DND-41 (cell line): ENCODE measurements at regions not wholly inside any gene's neighbourhood (a gene's known extent, or its start where the extent isn't known, plus 50 kb on each side); places are given as distances from the start of the nearest gene placed in this dataset.

Experiments
- ATAC-seq: fragments of 200-7000 bp; cut with Tn5 transposase; 3 replicates; pipeline ENCODE4 v1.9.1; 2021; ENCODE audit warnings: low read depth; ENCODE audit not compliant: insufficient read depth
- DNase-seq: peaks from one replicate; pipeline ENCODE4 v3.0.0-alpha.2; 2020
- H2AFZ ChIP-seq: 2 replicates; pipeline ENCODE4 v1.6.0; 2012; ENCODE audit warnings: low read depth, low read length
- H3K27ac ChIP-seq: 2 replicates; pipeline ENCODE4 v1.5.1; 2012; ENCODE audit warnings: low read length, inconsistent platforms
- H3K27me3 ChIP-seq: fragments of 200-600 bp; sonication (generic); 2 replicates; pipeline ENCODE4 v1.6.0; 2012; ENCODE audit warnings: low read length, mild to moderate bottlenecking, inconsistent platforms; ENCODE audit not compliant: insufficient read depth, poor library complexity
- H3K36me3 ChIP-seq: 2 replicates; pipeline ENCODE4 v1.5.1; 2012; ENCODE audit warnings: low read length, inconsistent platforms; ENCODE audit not compliant: insufficient read depth
- H3K4me1 ChIP-seq: 2 replicates; pipeline ENCODE4 v1.5.1; 2012; ENCODE audit warnings: mild to moderate bottlenecking, low read length; ENCODE audit not compliant: insufficient read depth
- H3K4me2 ChIP-seq: 2 replicates; pipeline ENCODE4 v1.6.0; 2012; ENCODE audit warnings: mild to moderate bottlenecking, moderate library complexity, low read length, inconsistent platforms; ENCODE audit not compliant: insufficient read depth
- H3K4me3 ChIP-seq, 2 experiments: fragments of 200-600 bp in 1 of 2; shearing (Covaris generic) in 1 of 2; 2 replicates each; pipeline ENCODE4 v1.5.1; 2012 to 2016; ENCODE audit warnings: inconsistent platforms in 2 of 2, low read length in 2 of 2, mild to moderate bottlenecking in 2 of 2, low read depth in 1 of 2, moderate library complexity in 1 of 2
- H3K79me2 ChIP-seq: 2 replicates; pipeline ENCODE4 v1.6.0; 2012; ENCODE audit warnings: low read length, inconsistent platforms; ENCODE audit not compliant: insufficient read depth
- H3K9ac ChIP-seq: 2 replicates; pipeline ENCODE4 v1.6.0; 2012; ENCODE audit warnings: low read depth, mild to moderate bottlenecking, inconsistent platforms, low read length, moderate library complexity
- H3K9me3 ChIP-seq: 2 replicates; pipeline ENCODE4 v1.5.1; 2012; ENCODE audit warnings: low read length, moderate library complexity, mild to moderate bottlenecking, inconsistent platforms; ENCODE audit not compliant: insufficient read depth, severe bottlenecking
- H4K20me1 ChIP-seq: 2 replicates; pipeline ENCODE4 v1.6.0; 2012; ENCODE audit warnings: low read length; ENCODE audit not compliant: insufficient read depth
- EZH2 ChIP-seq: IDR thresholded peaks from 3 replicates; pipeline ENCODE4 v1.6.1; 2012; ENCODE audit warnings: borderline replicate concordance, low read depth, mild to moderate bottlenecking, moderate library complexity, low read length, inconsistent platforms; ENCODE audit not compliant: severe bottlenecking
- TF ChIP-seq, protein P1 (sequence below): IDR thresholded peaks from 2 replicates; pipeline ENCODE4 v1.5.1; 2012; ENCODE audit warnings: borderline replicate concordance, low read length, moderate library complexity, mild to moderate bottlenecking; ENCODE audit not compliant: poor library complexity, severe bottlenecking; ENCODE audit errors: extremely low read depth

DNA sequence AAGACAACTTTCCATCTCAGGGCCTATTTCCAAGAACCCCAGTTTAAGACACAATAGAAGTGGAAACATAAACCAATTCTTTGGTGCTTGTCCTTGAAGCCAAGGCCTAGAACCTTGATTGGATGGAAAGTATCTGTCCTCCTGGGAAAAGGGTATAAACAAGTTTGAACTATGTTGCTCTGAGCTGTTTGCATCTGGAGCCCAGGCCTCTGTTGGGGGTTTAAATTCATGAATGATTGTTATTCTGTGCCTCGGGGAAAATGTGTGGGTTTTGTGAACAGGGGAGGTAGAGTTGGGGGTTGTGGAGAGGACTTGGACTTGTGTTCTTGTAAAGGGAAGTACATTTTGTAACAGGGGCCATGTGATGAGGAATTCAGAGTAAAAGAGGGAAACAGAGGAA is 406.1 kb downstream of the SLC4A3 start:
- Histone ChIP-seq H3K79me2 (no peaks in the 10 kb centered on the region), H3K9ac (no peak overlapping the region), H3K36me3 (no peaks in the 10 kb centered on the region), H2AFZ (no peak overlapping the region), H3K4me3 (no peak overlapping the region), H3K4me2 (no peak overlapping the region), H3K27ac (no peak overlapping the region), H3K9me3 (no peaks in the 10 kb centered on the region), H4K20me1 (no peaks in the 10 kb centered on the region), H3K4me1 (no peaks in the 10 kb centered on the region), H3K27me3 (peaks cover 3% of the 10 kb centered on the region)
- DNase-seq: no peak
- ATAC-seq: no peak
- no peak for TF ChIP-seq EZH2

DNA sequence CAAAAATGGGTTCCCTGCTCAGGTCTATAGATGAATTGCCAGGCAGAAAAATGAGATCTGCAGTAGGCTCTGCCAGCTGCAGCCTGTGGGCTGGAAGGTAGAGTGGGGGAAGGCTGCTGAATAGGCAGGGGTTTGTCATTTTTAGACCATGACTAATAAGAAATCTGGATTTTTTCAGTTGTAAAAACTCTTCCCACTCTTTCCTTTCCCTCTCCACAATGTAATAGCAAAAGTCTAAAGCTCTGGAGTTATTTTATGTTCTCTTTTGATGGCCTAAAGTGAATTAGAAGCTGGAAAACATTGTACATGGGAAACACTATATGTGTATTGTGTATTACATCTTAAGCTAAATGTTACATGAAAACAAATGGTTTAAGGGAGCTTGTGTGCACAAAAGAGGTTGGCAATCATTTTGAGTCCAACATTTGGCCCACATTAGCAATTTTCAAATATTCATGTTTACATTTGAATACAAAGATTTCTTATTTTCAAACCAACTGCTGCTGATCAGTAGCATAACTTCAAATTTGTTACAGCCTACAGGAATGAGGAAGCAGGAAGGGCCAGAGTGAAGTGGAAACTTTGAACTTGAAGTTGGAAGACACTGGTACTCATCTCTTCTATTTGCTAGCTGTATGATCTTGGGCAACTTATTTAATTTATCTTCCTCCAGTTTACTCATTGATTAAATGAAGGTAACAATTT is 407.1 kb downstream of the SLC4A3 start:
- H3K79me2 ChIP-seq: no peaks in the 10 kb centered on the region
- no peak overlapping the region for H3K27ac ChIP-seq
- H3K9me3 ChIP-seq: no peaks in the 10 kb centered on the region
- ATAC-seq (no peak), DNase-seq (no peak)
- no peak overlapping the region for H3K4me3 ChIP-seq
- no peak overlapping the region for H3K9ac ChIP-seq
- TF ChIP-seq EZH2: no peak
- TF ChIP-seq, protein P1, sequence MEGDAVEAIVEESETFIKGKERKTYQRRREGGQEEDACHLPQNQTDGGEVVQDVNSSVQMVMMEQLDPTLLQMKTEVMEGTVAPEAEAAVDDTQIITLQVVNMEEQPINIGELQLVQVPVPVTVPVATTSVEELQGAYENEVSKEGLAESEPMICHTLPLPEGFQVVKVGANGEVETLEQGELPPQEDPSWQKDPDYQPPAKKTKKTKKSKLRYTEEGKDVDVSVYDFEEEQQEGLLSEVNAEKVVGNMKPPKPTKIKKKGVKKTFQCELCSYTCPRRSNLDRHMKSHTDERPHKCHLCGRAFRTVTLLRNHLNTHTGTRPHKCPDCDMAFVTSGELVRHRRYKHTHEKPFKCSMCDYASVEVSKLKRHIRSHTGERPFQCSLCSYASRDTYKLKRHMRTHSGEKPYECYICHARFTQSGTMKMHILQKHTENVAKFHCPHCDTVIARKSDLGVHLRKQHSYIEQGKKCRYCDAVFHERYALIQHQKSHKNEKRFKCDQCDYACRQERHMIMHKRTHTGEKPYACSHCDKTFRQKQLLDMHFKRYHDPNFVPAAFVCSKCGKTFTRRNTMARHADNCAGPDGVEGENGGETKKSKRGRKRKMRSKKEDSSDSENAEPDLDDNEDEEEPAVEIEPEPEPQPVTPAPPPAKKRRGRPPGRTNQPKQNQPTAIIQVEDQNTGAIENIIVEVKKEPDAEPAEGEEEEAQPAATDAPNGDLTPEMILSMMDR: no peak
- H3K4me1 ChIP-seq: no peaks in the 10 kb centered on the region
- no peak overlapping the region for H2AFZ ChIP-seq
- H4K20me1 ChIP-seq: no peaks in the 10 kb centered on the region
- H3K4me2 ChIP-seq: no peak overlapping the region
- no peaks in the 10 kb centered on the region for H3K36me3 ChIP-seq
- H3K27me3 ChIP-seq: peaks cover 3% of the 10 kb centered on the region

DNA sequence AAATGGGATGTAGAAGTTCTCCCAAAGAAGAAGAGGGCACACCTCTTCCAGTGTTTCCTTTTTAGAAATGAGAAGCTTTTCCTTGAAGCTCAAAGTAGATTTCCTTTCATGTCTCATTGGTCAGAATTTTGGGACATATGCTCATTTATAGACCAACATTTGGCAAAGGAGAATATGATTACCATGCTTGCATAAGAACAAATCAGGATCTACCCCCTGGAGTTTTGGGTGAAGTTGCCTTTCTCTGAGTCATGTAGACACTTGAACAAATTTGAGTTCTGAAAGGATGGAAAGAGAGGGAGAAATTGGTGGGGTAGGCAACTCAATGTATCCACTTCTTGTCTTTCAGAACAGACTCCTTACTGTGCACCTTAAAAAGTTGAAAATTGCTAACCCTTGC is 409.0 kb downstream of the SLC4A3 start:
- no peaks in the 10 kb centered on the region for H3K79me2 ChIP-seq
- no peak overlapping the region for H3K27ac ChIP-seq
- H3K36me3 ChIP-seq: no peaks in the 10 kb centered on the region
- DNase-seq (no peak), ATAC-seq (no peak)
- H2AFZ ChIP-seq: no peak overlapping the region
- no peak overlapping the region for H3K9ac ChIP-seq
- H3K4me3 ChIP-seq: no peak overlapping the region
- no peaks in the 10 kb centered on the region for H3K9me3 ChIP-seq
- no peaks in the 10 kb centered on the region for H4K20me1 ChIP-seq
- TF ChIP-seq, protein P1: no peak
- TF ChIP-seq EZH2: no peak
- H3K27me3 ChIP-seq: peaks cover 9% of the 10 kb centered on the region
- no peak overlapping the region for H3K4me2 ChIP-seq
- H3K4me1 ChIP-seq: no peaks in the 10 kb centered on the region

DNA sequence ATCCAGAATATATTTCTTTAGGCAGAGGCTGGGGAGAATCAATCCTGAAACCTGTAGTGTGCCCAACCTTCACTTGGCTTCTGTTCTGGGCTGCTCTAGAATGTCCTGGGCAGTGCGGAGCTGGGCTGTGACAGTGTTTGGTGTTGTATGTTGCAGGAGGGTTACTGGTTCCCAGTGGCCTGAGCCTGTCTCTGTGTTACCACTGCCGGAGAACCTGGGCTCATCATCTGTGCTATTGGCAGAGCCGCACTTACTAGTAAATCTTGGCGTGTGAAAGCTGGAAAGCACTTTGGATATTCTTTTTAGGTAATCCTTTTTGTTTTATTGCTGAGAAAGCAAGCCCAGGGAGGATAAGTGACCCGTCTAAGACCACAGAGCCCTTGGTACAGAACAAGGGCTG is 412.9 kb downstream of the SLC4A3 start:
- no peaks in the 10 kb centered on the region for H3K9me3 ChIP-seq
- H3K4me2 ChIP-seq: no peak overlapping the region
- no peak overlapping the region for H3K4me3 ChIP-seq
- no peaks in the 10 kb centered on the region for H3K79me2 ChIP-seq
- H3K4me1 ChIP-seq: no peaks in the 10 kb centered on the region
- no peaks in the 10 kb centered on the region for H3K36me3 ChIP-seq
- no peak for TF ChIP-seq EZH2
- TF ChIP-seq, protein P1: no peak
- no peak for ATAC-seq
- no peaks in the 10 kb centered on the region for H4K20me1 ChIP-seq
- peaks cover 9% of the 10 kb centered on the region for H3K27me3 ChIP-seq
- H3K9ac ChIP-seq: no peak overlapping the region
- H2AFZ ChIP-seq: no peak overlapping the region
- no peak for DNase-seq
- H3K27ac ChIP-seq: no peak overlapping the region
